RWPE1 (cell line): ENCODE measurements at regions not wholly inside any gene's neighbourhood (a gene's known extent, or its start where the extent isn't known, plus 50 kb on each side); places are given as distances from the start of the nearest gene placed in this dataset.

Experiments
- CTCF ChIA-PET: fragments of 350-600 bp; sonication (Branson Sonifier 250); formaldehyde crosslinking; extraction: SDS; loops from one replicate; lab custom pipeline; 2021; lab: Yijun Ruan, JAX
- POLR2A ChIA-PET: fragments of 400-600 bp; formaldehyde crosslinking; extraction: SDS; loops from one replicate; lab custom pipeline; 2020; ENCODE audit warnings: antibody characterized with exemption; ENCODE audit not compliant: low non-redundant PET; lab: Yijun Ruan, JAX
- DNase-seq: peaks from one replicate; pipeline ENCODE4 v3.0.0; 2012; ENCODE audit warnings: low spot score
- H3K27ac ChIP-seq: fragments of 450-650 bp; 2 replicates; pipeline ENCODE4 v1.5.1; 2017
- TF ChIP-seq, protein P1 (sequence below): fragments of 450-650 bp; conservative IDR thresholded peaks from 2 replicates; pipeline ENCODE4 v1.5.1; 2017; ENCODE audit warnings: low read depth, mild to moderate bottlenecking

DNA sequence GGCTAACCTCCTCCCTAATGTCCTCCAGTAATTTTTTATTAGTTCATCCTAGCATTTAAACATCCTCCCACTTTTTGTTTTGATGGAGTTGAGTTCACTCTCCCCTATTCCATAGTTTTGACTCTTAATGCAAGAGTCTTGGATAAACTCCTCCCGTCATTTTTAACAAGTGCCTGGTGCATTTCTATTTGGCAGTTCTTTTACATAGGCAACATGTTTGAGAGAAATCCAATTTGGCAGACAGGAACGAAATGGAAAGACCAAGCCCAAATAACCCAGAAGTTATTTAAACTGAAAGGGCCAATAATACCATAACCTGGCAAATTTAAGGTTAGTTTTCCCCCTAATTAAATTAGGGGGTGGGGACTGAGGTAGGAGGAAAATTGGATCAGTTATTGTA, 291.5 kb upstream of the MANEA start:
- ChIA-PET POLR2A (no interaction called here), CTCF (interaction anchor here (0.7 kb wide), 1 partner anchor 525 kb away, joined by 5 read pairs; no protein-coding TSS in a partner anchor)
- no peak for DNase-seq
- no peak overlapping the region for H3K27ac ChIP-seq
- TF ChIP-seq, protein P1, sequence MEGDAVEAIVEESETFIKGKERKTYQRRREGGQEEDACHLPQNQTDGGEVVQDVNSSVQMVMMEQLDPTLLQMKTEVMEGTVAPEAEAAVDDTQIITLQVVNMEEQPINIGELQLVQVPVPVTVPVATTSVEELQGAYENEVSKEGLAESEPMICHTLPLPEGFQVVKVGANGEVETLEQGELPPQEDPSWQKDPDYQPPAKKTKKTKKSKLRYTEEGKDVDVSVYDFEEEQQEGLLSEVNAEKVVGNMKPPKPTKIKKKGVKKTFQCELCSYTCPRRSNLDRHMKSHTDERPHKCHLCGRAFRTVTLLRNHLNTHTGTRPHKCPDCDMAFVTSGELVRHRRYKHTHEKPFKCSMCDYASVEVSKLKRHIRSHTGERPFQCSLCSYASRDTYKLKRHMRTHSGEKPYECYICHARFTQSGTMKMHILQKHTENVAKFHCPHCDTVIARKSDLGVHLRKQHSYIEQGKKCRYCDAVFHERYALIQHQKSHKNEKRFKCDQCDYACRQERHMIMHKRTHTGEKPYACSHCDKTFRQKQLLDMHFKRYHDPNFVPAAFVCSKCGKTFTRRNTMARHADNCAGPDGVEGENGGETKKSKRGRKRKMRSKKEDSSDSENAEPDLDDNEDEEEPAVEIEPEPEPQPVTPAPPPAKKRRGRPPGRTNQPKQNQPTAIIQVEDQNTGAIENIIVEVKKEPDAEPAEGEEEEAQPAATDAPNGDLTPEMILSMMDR, result no peak

DNA sequence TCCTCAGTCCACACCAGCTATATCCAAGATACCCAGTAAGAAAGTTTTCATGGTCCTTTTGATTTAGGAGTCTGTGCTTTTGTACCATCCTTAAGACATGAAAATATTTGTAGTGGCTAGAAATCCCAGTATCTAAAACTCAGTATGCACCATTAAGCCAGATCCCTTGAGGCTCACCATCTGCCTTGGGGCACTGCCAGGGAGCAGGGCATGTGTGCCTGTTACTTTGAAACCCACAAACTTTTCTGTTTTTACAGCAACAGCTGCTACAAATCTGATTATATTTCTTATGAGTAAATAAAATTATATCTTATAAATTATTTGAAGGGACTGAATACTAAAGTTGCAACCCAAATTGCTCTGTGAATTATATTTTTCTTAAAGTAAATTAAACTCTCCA, 290.5 kb upstream of the MANEA start:
- no peak overlapping the region for H3K27ac ChIP-seq
- TF ChIP-seq, protein P1, result no peak
- POLR2A ChIA-PET, result no interaction called here
- DNase-seq, result no peak
- CTCF ChIA-PET, result no interaction called here

DNA sequence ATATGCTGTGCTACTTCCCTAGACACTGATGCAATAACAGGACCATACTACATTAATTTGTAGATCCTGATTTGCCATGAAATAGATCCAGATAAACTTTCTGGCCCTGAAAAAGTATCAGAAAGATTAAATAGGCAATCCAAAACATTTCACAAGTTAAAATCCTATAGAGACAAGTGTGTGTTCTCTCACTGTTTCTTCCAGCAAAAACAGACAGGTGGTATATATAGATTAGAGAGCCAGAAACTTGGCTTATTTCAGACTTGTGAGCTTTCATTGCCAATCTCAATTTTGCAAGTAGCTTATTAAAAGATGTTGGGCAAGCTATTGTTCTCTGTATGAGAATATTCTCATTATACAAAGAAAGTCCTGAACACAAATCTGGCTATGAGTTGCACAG, 289.1 kb upstream of the MANEA start:
- TF ChIP-seq, protein P1, result no peak
- H3K27ac ChIP-seq, result no peak overlapping the region
- ChIA-PET POLR2A (no interaction called here), CTCF (no interaction called here)
- DNase-seq, result no peak

DNA sequence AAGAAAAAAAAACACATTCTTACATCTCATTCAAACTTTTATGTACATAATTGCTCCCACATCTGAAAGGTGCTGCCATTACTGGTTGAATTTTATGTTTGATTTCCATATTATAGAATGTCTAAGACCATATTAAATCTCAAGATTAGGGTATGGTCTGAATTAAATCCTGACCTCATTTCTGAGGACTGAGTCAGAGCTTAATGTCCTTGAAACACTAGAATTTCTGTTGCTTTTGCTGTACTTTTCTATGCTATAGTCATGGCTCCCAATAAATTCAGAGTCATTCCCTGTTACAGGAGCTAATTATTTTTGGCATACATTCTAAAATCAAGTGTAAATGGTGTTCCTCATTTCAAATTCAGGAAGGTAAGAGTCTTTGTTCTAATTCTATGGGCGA, 285.3 kb upstream of the MANEA start:
- H3K27ac ChIP-seq, result no peak overlapping the region
- POLR2A ChIA-PET, result no interaction called here
- no peak for DNase-seq
- CTCF ChIA-PET, result no interaction called here
- TF ChIP-seq, protein P1, result no peak

DNA sequence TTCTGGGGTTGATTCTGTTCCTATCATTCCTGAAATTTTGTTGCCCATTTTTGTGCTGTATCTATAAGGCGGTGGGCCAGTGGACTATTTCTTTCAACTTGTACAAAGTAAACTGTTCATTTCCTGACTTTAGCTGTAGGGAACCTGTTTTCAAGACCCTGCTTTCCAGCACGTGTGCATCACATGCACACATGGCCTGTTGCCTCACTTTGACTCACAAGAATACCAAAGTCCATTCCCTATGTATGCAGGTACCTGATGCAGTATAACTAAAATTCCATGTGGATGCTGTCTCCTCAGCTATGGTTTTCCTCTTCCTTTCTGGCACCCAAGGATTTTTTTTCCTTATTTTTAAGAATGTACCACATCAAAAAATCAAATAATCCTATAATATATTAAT, 284.1 kb upstream of the MANEA start:
- DNase-seq, result no peak
- CTCF ChIA-PET, result interaction anchor here (1.5 kb wide), 1 partner anchor 13 kb away, joined by 3 read pairs; no protein-coding TSS in a partner anchor
- no peak overlapping the region for H3K27ac ChIP-seq
- TF ChIP-seq, protein P1, result no peak
- POLR2A ChIA-PET, result no interaction called here

DNA sequence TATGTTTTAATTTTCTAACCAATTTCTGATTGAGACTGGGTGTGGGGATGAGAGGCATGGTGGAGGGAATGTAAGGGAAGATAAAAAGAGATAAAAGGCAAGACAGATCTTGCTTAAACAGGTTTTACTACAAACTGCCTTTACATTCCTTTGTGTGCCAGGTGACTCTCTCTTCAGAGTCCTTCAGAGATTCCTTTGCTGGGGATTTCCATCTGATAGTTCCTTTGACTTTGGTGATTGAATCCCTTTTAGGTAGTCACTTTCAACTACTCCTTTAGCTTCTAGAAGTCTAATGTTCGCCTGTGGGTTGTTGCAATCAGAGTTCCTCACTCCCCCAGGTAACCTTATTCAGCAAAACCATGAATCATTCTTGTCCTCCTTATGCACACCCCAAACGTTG, 283.3 kb upstream of the MANEA start:
- DNase-seq, result no peak
- TF ChIP-seq, protein P1, result no peak
- POLR2A ChIA-PET, result no interaction called here
- CTCF ChIA-PET, result interaction anchor here (1.5 kb wide), 1 partner anchor 13 kb away, joined by 3 read pairs; no protein-coding TSS in a partner anchor
- H3K27ac ChIP-seq, result no peak overlapping the region
